Coronary artery (tissue), 2 donors: ENCODE measurements at regions not wholly inside any gene's neighbourhood (a gene's known extent, or its start where the extent isn't known, plus 50 kb on each side); places are given as distances from the start of the nearest gene placed in this dataset.
"Not testable (repeated sequence)": the region's sequence is repeated elsewhere in the genome, so short reads cannot be mapped to it uniquely, and the experiment has no call there.

Experiments used
- DNase-seq: peaks from one replicate; pipeline ENCODE4 v3.0.0-alpha.2; 2017; ENCODE audit warnings: low spot score
- H3K27ac ChIP-seq, 2 donors: fragments of 200-600 bp; sonication (generic); one replicate each; pipeline ENCODE4 v1.5.1; 2016 to 2019
- H3K4me3 ChIP-seq: fragments of 200-600 bp; sonication (generic); 2 replicates; pipeline ENCODE4 v1.5.1; 2016; ENCODE audit warnings: mild to moderate bottlenecking, moderate library complexity
- TF ChIP-seq, protein P1 (sequence below): fragments of 200-600 bp; sonication (generic); IDR thresholded peaks from one replicate; pipeline ENCODE4 v1.5.1; 2019; ENCODE audit warnings: antibody characterized with exemption

DNA sequence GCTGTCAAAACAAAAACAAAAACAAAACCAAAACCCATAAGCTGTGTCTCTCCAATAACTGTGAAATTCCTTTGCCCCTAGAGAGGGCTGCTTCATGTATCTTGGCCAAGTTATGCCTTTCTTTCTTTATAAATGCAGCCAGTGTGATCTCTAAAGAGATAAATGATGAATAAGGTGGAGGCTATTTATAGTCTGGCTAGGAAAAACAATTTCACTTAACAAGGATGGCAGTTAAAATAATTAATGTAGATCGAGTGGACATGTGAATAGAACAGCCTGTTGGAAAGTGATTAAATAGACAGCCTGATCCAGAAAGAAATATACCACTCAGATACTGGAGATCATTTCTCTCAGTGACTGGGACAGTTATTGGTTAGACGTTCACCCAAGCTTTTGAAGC lies 1666.9 kb upstream of the CELF4 start:
- no peak overlapping the region for H3K27ac ChIP-seq
- no peak overlapping the region for H3K4me3 ChIP-seq
- DNase-seq, result no peak
- TF ChIP-seq, protein P1, sequence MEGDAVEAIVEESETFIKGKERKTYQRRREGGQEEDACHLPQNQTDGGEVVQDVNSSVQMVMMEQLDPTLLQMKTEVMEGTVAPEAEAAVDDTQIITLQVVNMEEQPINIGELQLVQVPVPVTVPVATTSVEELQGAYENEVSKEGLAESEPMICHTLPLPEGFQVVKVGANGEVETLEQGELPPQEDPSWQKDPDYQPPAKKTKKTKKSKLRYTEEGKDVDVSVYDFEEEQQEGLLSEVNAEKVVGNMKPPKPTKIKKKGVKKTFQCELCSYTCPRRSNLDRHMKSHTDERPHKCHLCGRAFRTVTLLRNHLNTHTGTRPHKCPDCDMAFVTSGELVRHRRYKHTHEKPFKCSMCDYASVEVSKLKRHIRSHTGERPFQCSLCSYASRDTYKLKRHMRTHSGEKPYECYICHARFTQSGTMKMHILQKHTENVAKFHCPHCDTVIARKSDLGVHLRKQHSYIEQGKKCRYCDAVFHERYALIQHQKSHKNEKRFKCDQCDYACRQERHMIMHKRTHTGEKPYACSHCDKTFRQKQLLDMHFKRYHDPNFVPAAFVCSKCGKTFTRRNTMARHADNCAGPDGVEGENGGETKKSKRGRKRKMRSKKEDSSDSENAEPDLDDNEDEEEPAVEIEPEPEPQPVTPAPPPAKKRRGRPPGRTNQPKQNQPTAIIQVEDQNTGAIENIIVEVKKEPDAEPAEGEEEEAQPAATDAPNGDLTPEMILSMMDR, result no peak

DNA sequence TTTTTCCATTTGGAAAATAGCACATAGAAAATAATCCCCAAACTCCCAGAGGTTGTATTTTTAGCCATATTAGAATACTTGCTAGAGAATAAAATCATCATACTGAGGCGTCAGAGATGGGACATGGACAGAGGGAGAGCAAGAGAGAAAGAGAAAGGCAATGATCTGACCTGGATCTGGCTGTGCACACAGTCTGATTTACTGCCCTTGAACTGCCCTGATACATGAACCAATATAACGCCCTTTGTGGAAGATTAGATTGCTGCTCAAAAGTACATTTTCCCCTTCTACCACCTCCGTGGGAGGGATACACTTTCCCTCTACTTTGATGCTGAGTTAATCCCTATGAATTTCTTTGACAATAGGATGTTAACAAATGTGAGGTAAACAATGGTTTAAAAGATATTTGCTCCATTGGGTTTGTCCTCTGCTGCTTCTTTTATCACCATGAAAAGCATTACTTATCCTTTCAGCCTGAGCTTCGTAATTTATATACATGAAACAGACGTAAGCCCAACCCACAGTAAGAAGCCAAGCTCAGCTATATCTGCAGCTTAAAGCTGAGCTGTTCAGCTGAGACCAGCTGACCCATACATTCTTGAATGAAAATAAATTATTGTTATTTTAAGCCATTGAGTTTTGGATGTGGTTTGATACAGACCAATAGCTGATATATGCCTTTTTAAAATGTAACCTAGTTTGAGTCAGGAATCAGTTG lies 1664.6 kb upstream of the CELF4 start:
- TF ChIP-seq, protein P1, result no peak
- no peak for DNase-seq
- Histone ChIP-seq H3K4me3 (no peak overlapping the region), H3K27ac (no peak overlapping the region)

DNA sequence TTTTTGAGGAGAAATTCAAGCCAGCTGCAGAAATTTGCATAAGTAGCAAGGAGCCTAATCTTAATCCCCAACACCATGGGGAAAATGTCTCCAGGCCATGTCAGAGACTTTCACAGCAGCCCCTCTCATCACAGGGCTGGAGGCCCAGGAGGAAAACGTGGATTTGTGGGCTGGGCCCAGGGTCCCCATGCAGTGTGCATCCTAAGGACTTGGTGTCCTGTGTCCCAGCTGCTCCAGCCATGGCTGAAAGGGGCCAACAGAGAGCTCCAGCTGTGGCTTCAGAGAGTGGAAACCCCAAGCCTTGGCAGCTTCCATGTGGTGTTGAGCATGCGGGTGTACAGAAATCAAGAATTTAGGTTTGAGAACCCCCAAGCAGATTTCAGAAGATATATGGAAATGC lies 1662.2 kb upstream of the CELF4 start:
- not testable (repeated sequence) for H3K27ac ChIP-seq, H3K4me3 ChIP-seq, DNase-seq

DNA sequence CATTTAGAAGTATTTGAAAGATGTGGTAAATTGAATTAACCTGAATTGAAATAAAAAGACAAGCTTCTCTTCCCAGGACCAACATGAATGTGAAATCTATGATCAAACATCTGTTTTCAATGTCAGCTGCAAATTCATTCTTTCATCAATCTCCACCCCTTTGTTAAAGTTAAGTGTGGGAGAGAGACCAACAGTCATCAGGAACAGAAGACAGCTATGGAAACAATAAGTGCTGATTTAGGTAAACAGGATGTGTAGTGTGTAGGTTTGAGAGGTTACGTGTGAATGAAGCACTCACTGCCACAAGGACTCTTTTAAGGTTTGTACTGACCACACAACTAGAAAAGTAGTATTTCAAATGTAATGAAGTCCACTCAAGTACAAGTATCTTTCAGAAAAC lies 1659.8 kb upstream of the CELF4 start:
- TF ChIP-seq, protein P1, result no peak
- H3K27ac ChIP-seq, result no peak overlapping the region
- DNase-seq, result no peak
- no peak overlapping the region for H3K4me3 ChIP-seq

GRCh38 chr18:39223283-39223682 lies 1657.7 kb upstream of the CELF4 start:
- Histone ChIP-seq H3K4me3 (no peak overlapping the region), H3K27ac (no peak overlapping the region)
- DNase-seq, result no peak
- TF ChIP-seq, protein P1, result no peak

- Histone ChIP-seq H3K4me3 (no peak overlapping the region), H3K27ac (no peak overlapping the region)
- TF ChIP-seq, protein P1, result no peak
- DNase-seq, result no peak
Measured at GRCh38 chr18:39215920-39216319, 1650.3 kb upstream of the CELF4 start.

DNA sequence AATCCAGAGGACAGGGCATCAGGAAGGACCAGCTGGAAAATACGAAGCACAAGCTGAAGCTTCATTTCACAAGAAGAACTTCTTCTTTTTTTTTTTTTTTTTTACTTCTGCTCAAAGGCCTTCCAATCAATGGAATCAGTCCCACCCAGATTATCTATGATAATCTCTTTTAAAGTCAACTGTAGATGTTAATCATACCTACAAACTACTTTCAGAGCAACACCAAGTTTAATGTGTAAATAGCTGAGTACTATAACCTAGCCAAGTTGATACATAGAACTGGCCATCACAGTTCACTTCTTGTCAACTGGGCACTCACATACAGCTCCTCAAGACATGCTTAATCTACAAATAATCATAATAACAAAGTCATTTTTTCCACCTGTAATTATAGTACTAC lies 1645.9 kb upstream of the CELF4 start:
- TF ChIP-seq, protein P1, result no peak
- no peak overlapping the region for H3K27ac ChIP-seq
- no peak for DNase-seq
- H3K4me3 ChIP-seq, result no peak overlapping the region
